Activated CD8-positive, alpha-beta T cell treated with anti-CD3 and anti-CD28 coated beads for 36 hours (primary cell): ENCODE measurements at regions not wholly inside any gene's neighbourhood (a gene's known extent, or its start where the extent isn't known, plus 50 kb on each side); places are given as distances from the start of the nearest gene placed in this dataset.

ENCODE experiments used
- ATAC-seq: fragments of 200-7000 bp; cut with Tn5 transposase; one replicate; pipeline ENCODE4 v1.10.0; 2021; ENCODE audit warnings: mild to moderate bottlenecking, moderate library complexity
- CTCF ChIA-PET: fragments of 350-600 bp; sonication (Branson Sonifier 250); formaldehyde crosslinking; loops from one replicate; lab custom pipeline; 2021; ENCODE audit warnings: antibody characterized with exemption; lab: Charles Lee
- POLR2A ChIA-PET: fragments of 350-600 bp; sonication (Branson Sonifier 250); formaldehyde crosslinking; loops from one replicate; lab custom pipeline; 2021; ENCODE audit warnings: antibody characterized with exemption; lab: Charles Lee
- DNase-seq: peaks from one replicate; pipeline ENCODE4 v3.0.0-alpha.2; 2020
- H3K27ac Mint-ChIP-seq: one replicate; pipeline ENCODE4 v1.8.0; 2021; ENCODE audit warnings: mild to moderate bottlenecking, mixed read lengths
- H3K27me3 Mint-ChIP-seq: one replicate; pipeline ENCODE4 v1.8.0; 2021; ENCODE audit warnings: mixed read lengths
- H3K36me3 Mint-ChIP-seq: one replicate; pipeline ENCODE4 v1.8.0; 2021; ENCODE audit warnings: low read depth, mixed read lengths
- H3K4me1 Mint-ChIP-seq: one replicate; pipeline ENCODE4 v1.8.0; 2021; ENCODE audit warnings: low read depth, mixed read lengths
- H3K4me3 Mint-ChIP-seq: one replicate; pipeline ENCODE4 v1.8.0; 2021; ENCODE audit warnings: mild to moderate bottlenecking, moderate library complexity, mixed read lengths
- H3K9me3 Mint-ChIP-seq: one replicate; pipeline ENCODE4 v1.8.0; 2021; ENCODE audit warnings: mixed read lengths
- intact Hi-C: fragments of 100-400 bp; cut with micrococcal nuclease; formaldehyde crosslinking; loops from one replicate; pipeline ENCODE4 v1.10.0; 2022
- TF ChIP-seq, protein P1 (sequence below): fragments of 200-600 bp; IDR thresholded peaks from one replicate; pipeline ENCODE4 v1.8.0; 2022; ENCODE audit warnings: antibody characterized with exemption, mild to moderate bottlenecking

- DNase-seq (no peak), ATAC-seq (no peak)
- ChIA-PET POLR2A (no interaction called here), CTCF (no interaction called here)
- Mint-ChIP-seq H3K27ac (no peak overlapping the region), H3K4me1 (no peaks in the 10 kb centered on the region), H3K27me3 (peaks cover 6% of the 10 kb centered on the region), H3K36me3 (no peaks in the 10 kb centered on the region), H3K9me3 (peaks cover 5% of the 10 kb centered on the region), H3K4me3 (no peak overlapping the region)
- intact Hi-C loops, result no loop called here
- TF ChIP-seq, protein P1, sequence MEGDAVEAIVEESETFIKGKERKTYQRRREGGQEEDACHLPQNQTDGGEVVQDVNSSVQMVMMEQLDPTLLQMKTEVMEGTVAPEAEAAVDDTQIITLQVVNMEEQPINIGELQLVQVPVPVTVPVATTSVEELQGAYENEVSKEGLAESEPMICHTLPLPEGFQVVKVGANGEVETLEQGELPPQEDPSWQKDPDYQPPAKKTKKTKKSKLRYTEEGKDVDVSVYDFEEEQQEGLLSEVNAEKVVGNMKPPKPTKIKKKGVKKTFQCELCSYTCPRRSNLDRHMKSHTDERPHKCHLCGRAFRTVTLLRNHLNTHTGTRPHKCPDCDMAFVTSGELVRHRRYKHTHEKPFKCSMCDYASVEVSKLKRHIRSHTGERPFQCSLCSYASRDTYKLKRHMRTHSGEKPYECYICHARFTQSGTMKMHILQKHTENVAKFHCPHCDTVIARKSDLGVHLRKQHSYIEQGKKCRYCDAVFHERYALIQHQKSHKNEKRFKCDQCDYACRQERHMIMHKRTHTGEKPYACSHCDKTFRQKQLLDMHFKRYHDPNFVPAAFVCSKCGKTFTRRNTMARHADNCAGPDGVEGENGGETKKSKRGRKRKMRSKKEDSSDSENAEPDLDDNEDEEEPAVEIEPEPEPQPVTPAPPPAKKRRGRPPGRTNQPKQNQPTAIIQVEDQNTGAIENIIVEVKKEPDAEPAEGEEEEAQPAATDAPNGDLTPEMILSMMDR, result no peak
Measured at GRCh38 chr22:47446821-47447810, 684.7 kb downstream of the TBC1D22A start.

DNA sequence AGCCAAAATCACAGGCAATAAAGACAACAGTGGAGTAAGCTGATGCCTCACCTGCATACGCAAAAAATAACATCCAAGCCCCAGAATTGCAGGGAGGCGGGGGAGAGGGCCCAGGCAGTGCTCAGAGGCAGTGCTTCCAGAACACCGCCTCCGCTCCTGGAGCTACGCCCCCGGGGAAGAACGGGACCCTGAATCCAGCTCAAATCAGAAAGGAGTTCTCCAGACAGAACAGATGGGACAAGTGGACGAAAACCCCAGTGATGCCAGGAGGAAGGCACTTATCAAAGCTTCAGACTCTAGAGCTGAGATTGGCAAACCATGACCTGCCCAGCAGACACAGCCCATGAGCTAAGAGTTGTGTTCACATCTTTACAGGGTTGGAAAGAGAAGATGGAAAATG is 683.9 kb downstream of the TBC1D22A start:
- peaks cover 10% of the 10 kb centered on the region for H3K9me3 Mint-ChIP-seq
- no peak overlapping the region for H3K27ac Mint-ChIP-seq
- DNase-seq (no peak), ATAC-seq (no peak)
- ChIA-PET CTCF (no interaction called here), POLR2A (no interaction called here)
- peaks cover 6% of the 10 kb centered on the region for H3K27me3 Mint-ChIP-seq
- no peaks in the 10 kb centered on the region for H3K4me1 Mint-ChIP-seq
- H3K4me3 Mint-ChIP-seq, result no peak overlapping the region
- H3K36me3 Mint-ChIP-seq, result no peaks in the 10 kb centered on the region
- intact Hi-C loops, result no loop called here
- TF ChIP-seq, protein P1, result no peak

- intact Hi-C loops, result no loop called here
- TF ChIP-seq, protein P1, result no peak
- ATAC-seq, result no peak
- no peak overlapping the region for H3K4me3 Mint-ChIP-seq
- no peak overlapping the region for H3K27ac Mint-ChIP-seq
- peaks cover 6% of the 10 kb centered on the region for H3K27me3 Mint-ChIP-seq
- DNase-seq, result no peak
- peaks cover 10% of the 10 kb centered on the region for H3K9me3 Mint-ChIP-seq
- ChIA-PET POLR2A (no interaction called here), CTCF (no interaction called here)
- no peaks in the 10 kb centered on the region for H3K4me1 Mint-ChIP-seq
- H3K36me3 Mint-ChIP-seq, result no peaks in the 10 kb centered on the region
Measured at GRCh38 chr22:47445716-47446290, 683.4 kb downstream of the TBC1D22A start.

DNA sequence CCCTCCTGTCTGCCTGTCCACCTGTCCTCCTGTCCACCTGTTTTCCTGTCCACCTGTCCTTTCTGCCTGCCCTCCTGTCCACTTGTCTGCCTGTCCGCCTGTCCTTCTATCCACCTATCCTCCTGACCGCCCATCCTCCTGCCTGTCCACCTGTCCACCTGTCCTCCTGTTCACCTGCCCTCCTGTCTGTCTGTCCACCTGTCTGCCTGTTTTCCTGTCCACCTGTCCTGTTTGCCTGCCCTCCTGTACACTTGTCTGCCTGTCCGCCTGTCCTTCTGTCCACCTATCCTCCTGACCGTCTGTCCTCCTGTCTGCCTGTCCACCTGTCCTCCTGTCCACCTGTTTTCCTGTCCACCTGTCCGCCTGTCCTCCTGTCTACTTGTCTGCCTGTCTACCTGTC is 682.8 kb downstream of the TBC1D22A start:
- ChIA-PET POLR2A (no interaction called here), CTCF (no interaction called here)
- ATAC-seq (no peak), DNase-seq (no peak)
- peaks cover 6% of the 10 kb centered on the region for H3K27me3 Mint-ChIP-seq
- H3K36me3 Mint-ChIP-seq, result no peaks in the 10 kb centered on the region
- TF ChIP-seq, protein P1, result no peak
- no peaks in the 10 kb centered on the region for H3K4me1 Mint-ChIP-seq
- peaks cover 10% of the 10 kb centered on the region for H3K9me3 Mint-ChIP-seq
- H3K27ac Mint-ChIP-seq, result no peak overlapping the region
- intact Hi-C loops, result no loop called here
- H3K4me3 Mint-ChIP-seq, result no peak overlapping the region

GRCh38 chr22:47444746-47445065 is 682.3 kb downstream of the TBC1D22A start:
- intact Hi-C loops, result no loop called here

More at GRCh38 chr22:47444746-47445065, 682.3 kb downstream of the TBC1D22A start:
- no peak for ATAC-seq
- Mint-ChIP-seq H3K4me3 (no peak overlapping the region), H3K27ac (no peak overlapping the region), H3K4me1 (no peaks in the 10 kb centered on the region), H3K9me3 (peaks cover 12% of the 10 kb centered on the region), H3K27me3 (peaks cover 6% of the 10 kb centered on the region), H3K36me3 (no peaks in the 10 kb centered on the region)
- ChIA-PET CTCF (no interaction called here), POLR2A (no interaction called here)
- TF ChIP-seq, protein P1, result no peak
- no peak for DNase-seq
